ENCODE measurements at regions not wholly inside any gene's neighbourhood (a gene's known extent, or its start where the extent isn't known, plus 50 kb on each side); places are given as distances from the start of the nearest gene placed in this dataset.

- Histone ChIP-seq H3K4me1 (ENCODE audit: control insufficient read depth, insufficient read depth, low read depth, low read length) (peaks cover 7% of the 10 kb centered on the region), H2BK5ac (ENCODE audit: low read depth, low read length, poor library complexity, severe bottlenecking) (no peak overlapping the region)
- DNase-seq, result no peak
Measured at GRCh38 chr9:99383536-99383935, 161.5 kb downstream of the SEC61B start.

GRCh38 chr9:99385215-99385614 lies 163.1 kb downstream of the SEC61B start:
- no peak overlapping the region for H2BK5ac ChIP-seq (ENCODE audit: low read depth, low read length, poor library complexity, severe bottlenecking)
- peak overlapping the region; percentile 27 to 55 for H3K18ac ChIP-seq (ENCODE audit: low read depth in 1 of 2, low read length in 2 of 2)
- no peak overlapping the region for H3K14ac ChIP-seq (ENCODE audit: low read length in 2 of 2)
- H3K27ac ChIP-seq (ENCODE audit: low read length, poor library complexity, severe bottlenecking), result no peak overlapping the region
- H3K9ac ChIP-seq (ENCODE audit: low read length), result no peak overlapping the region
- H3K4ac ChIP-seq (ENCODE audit: low read depth in 1 of 2, low read length in 2 of 2), result no peak overlapping the region
- H2AFZ ChIP-seq (ENCODE audit: low read depth, low read length), result no peak overlapping the region
- peak overlapping the region in 1 of 2 experiments; percentile 6 for H2BK12ac ChIP-seq (ENCODE audit: low read length in 2 of 2)
- H2BK120ac ChIP-seq (ENCODE audit: low read depth, low read length), result no peak overlapping the region
- H3K4me3 ChIP-seq (ENCODE audit: insufficient read depth in 1 of 2, low read depth in 1 of 2, low read length in 2 of 2), result no peak overlapping the region
- H3K36me3 ChIP-seq (ENCODE audit: control insufficient read depth in 1 of 2, insufficient read depth in 2 of 2, low read depth in 1 of 2, low read length in 2 of 2), result no peaks in the 10 kb centered on the region
- peaks cover 0 to 6% of the 10 kb centered on the region in 2 experiments for H3K27me3 ChIP-seq (ENCODE audit: control insufficient read depth in 1 of 2, insufficient read depth in 1 of 2, low read length in 2 of 2)
- no peak overlapping the region for H4K8ac ChIP-seq (ENCODE audit: low read length)
- H3K4me1 ChIP-seq (ENCODE audit: control insufficient read depth, insufficient read depth, low read depth, low read length), result peaks cover 5% of the 10 kb centered on the region
- DNase-seq, result no peak
- H3K4me2 ChIP-seq (ENCODE audit: low read length, poor library complexity, severe bottlenecking), result no peak overlapping the region
- H3K23ac ChIP-seq (ENCODE audit: low read length in 2 of 2), result no peak overlapping the region
- H2AK5ac ChIP-seq (ENCODE audit: low read length, severe bottlenecking), result no peak overlapping the region
- H4K91ac ChIP-seq (ENCODE audit: low read length), result no peak overlapping the region
- no peaks in the 10 kb centered on the region for H3K79me1 ChIP-seq (replicated peaks; ENCODE audit: low read length, poor library complexity, severe bottlenecking)
- no peaks in the 10 kb centered on the region for H3K9me3 ChIP-seq (ENCODE audit: control insufficient read depth, low read length)
- 98% methylated on average over 3 of the region's 4 CpGs for WGBS
- peak overlapping the region; percentile 33 for H2BK15ac ChIP-seq (ENCODE audit: low read depth, poor library complexity, severe bottlenecking)

More at GRCh38 chr9:99383536-99383935, 161.5 kb downstream of the SEC61B start:
- Histone ChIP-seq H3K4me3 (ENCODE audit: insufficient read depth in 1 of 2, low read depth in 1 of 2, low read length in 2 of 2) (no peak overlapping the region), H4K91ac (ENCODE audit: low read length) (no peak overlapping the region), H2BK12ac (ENCODE audit: low read length in 2 of 2) (no peak overlapping the region), H2AK5ac (ENCODE audit: low read length, severe bottlenecking) (no peak overlapping the region), H3K9ac (ENCODE audit: low read length) (no peak overlapping the region), H4K8ac (ENCODE audit: low read length) (no peak overlapping the region), H3K9me3 (ENCODE audit: control insufficient read depth, low read length) (no peaks in the 10 kb centered on the region), H3K4ac (ENCODE audit: low read depth in 1 of 2, low read length in 2 of 2) (no peak overlapping the region), H3K36me3 (ENCODE audit: control insufficient read depth in 1 of 2, insufficient read depth in 2 of 2, low read depth in 1 of 2, low read length in 2 of 2) (no peaks in the 10 kb centered on the region), H2BK15ac (ENCODE audit: low read depth, poor library complexity, severe bottlenecking) (no peak overlapping the region), H2AFZ (ENCODE audit: low read depth, low read length) (no peak overlapping the region), H3K79me1 (replicated peaks; ENCODE audit: low read length, poor library complexity, severe bottlenecking) (no peaks in the 10 kb centered on the region), H3K4me2 (ENCODE audit: low read length, poor library complexity, severe bottlenecking) (no peak overlapping the region), H3K18ac (ENCODE audit: low read depth in 1 of 2, low read length in 2 of 2) (no peak overlapping the region), H3K23ac (ENCODE audit: low read length in 2 of 2) (no peak overlapping the region), H3K27me3 (ENCODE audit: control insufficient read depth in 1 of 2, insufficient read depth in 1 of 2, low read length in 2 of 2) (peaks cover 0 to 6% of the 10 kb centered on the region in 2 experiments), H3K14ac (ENCODE audit: low read length in 2 of 2) (no peak overlapping the region), H2BK120ac (ENCODE audit: low read depth, low read length) (no peak overlapping the region), H3K27ac (ENCODE audit: low read length, poor library complexity, severe bottlenecking) (no peak overlapping the region)
- WGBS, result 46% methylated on average over 2 of the region's 2 CpGs

GRCh38 chr9:99385814-99386279 lies 163.8 kb downstream of the SEC61B start:
- H3K18ac ChIP-seq (ENCODE audit: low read depth in 1 of 2, low read length in 2 of 2), result peak overlapping the region in 1 of 2 experiments; percentile 74
- DNase-seq, result peak; percentile 91
- H3K4me2 ChIP-seq (ENCODE audit: low read length, poor library complexity, severe bottlenecking), result no peak overlapping the region
- H4K91ac ChIP-seq (ENCODE audit: low read length), result peak overlapping the region; percentile 78
- H2AK5ac ChIP-seq (ENCODE audit: low read length, severe bottlenecking), result no peak overlapping the region
- H2BK15ac ChIP-seq (ENCODE audit: low read depth, poor library complexity, severe bottlenecking), result peak overlapping the region; percentile 21
- H3K36me3 ChIP-seq (ENCODE audit: control insufficient read depth in 1 of 2, insufficient read depth in 2 of 2, low read depth in 1 of 2, low read length in 2 of 2), result no peaks in the 10 kb centered on the region
- no peak overlapping the region for H3K4me3 ChIP-seq (ENCODE audit: insufficient read depth in 1 of 2, low read depth in 1 of 2, low read length in 2 of 2)
- H2BK5ac ChIP-seq (ENCODE audit: low read depth, low read length, poor library complexity, severe bottlenecking), result no peak overlapping the region
- peaks cover 4% of the 10 kb centered on the region for H3K4me1 ChIP-seq (ENCODE audit: control insufficient read depth, insufficient read depth, low read depth, low read length)
- H3K9me3 ChIP-seq (ENCODE audit: control insufficient read depth, low read length), result no peaks in the 10 kb centered on the region
- H3K79me1 ChIP-seq (replicated peaks; ENCODE audit: low read length, poor library complexity, severe bottlenecking), result no peaks in the 10 kb centered on the region
- no peak overlapping the region for H3K27ac ChIP-seq (ENCODE audit: low read length, poor library complexity, severe bottlenecking)
- no peak overlapping the region for H3K9ac ChIP-seq (ENCODE audit: low read length)
- H3K4ac ChIP-seq (ENCODE audit: low read depth in 1 of 2, low read length in 2 of 2), result peak overlapping the region; percentile 68 to 70
- H2BK120ac ChIP-seq (ENCODE audit: low read depth, low read length), result peak overlapping the region; percentile 83
- no peak overlapping the region for H2AFZ ChIP-seq (ENCODE audit: low read depth, low read length)
- H2BK12ac ChIP-seq (ENCODE audit: low read length in 2 of 2), result peak overlapping the region; percentile 29 to 45
- H4K8ac ChIP-seq (ENCODE audit: low read length), result peak overlapping the region; percentile 75
- no peak overlapping the region for H3K23ac ChIP-seq (ENCODE audit: low read length in 2 of 2)
- H3K27me3 ChIP-seq (ENCODE audit: control insufficient read depth in 1 of 2, insufficient read depth in 1 of 2, low read length in 2 of 2), result peaks cover 0 to 7% of the 10 kb centered on the region in 2 experiments
- 30% methylated on average over 5 of the region's 5 CpGs for WGBS
- H3K14ac ChIP-seq (ENCODE audit: low read length in 2 of 2), result peak overlapping the region in 1 of 2 experiments; percentile 68

- Histone ChIP-seq H2BK120ac (ENCODE audit: low read depth, low read length) (no peak overlapping the region), H3K18ac (ENCODE audit: low read depth in 1 of 2, low read length in 2 of 2) (no peak overlapping the region), H3K4me1 (ENCODE audit: control insufficient read depth, insufficient read depth, low read depth, low read length) (peaks cover 4% of the 10 kb centered on the region), H2BK5ac (ENCODE audit: low read depth, low read length, poor library complexity, severe bottlenecking) (no peak overlapping the region), H3K27me3 (ENCODE audit: control insufficient read depth in 1 of 2, insufficient read depth in 1 of 2, low read length in 2 of 2) (peaks cover 0 to 3% of the 10 kb centered on the region in 2 experiments), H3K4ac (ENCODE audit: low read depth in 1 of 2, low read length in 2 of 2) (no peak overlapping the region), H3K4me2 (ENCODE audit: low read length, poor library complexity, severe bottlenecking) (no peak overlapping the region), H3K23ac (ENCODE audit: low read length in 2 of 2) (no peak overlapping the region), H3K36me3 (ENCODE audit: control insufficient read depth in 1 of 2, insufficient read depth in 2 of 2, low read depth in 1 of 2, low read length in 2 of 2) (no peaks in the 10 kb centered on the region), H4K91ac (ENCODE audit: low read length) (no peak overlapping the region), H2AFZ (ENCODE audit: low read depth, low read length) (no peak overlapping the region), H3K27ac (ENCODE audit: low read length, poor library complexity, severe bottlenecking) (no peak overlapping the region), H3K9me3 (ENCODE audit: control insufficient read depth, low read length) (no peaks in the 10 kb centered on the region), H2BK12ac (ENCODE audit: low read length in 2 of 2) (no peak overlapping the region), H3K4me3 (ENCODE audit: insufficient read depth in 1 of 2, low read depth in 1 of 2, low read length in 2 of 2) (no peak overlapping the region), H4K8ac (ENCODE audit: low read length) (no peak overlapping the region), H3K14ac (ENCODE audit: low read length in 2 of 2) (no peak overlapping the region), H3K79me1 (replicated peaks; ENCODE audit: low read length, poor library complexity, severe bottlenecking) (no peaks in the 10 kb centered on the region), H3K9ac (ENCODE audit: low read length) (no peak overlapping the region), H2BK15ac (ENCODE audit: low read depth, poor library complexity, severe bottlenecking) (no peak overlapping the region), H2AK5ac (ENCODE audit: low read length, severe bottlenecking) (no peak overlapping the region)
- DNase-seq, result no peak
- 100% methylated on average over 1 of the region's 2 CpGs for WGBS
Measured at GRCh38 chr9:99387431-99387830, 165.3 kb downstream of the SEC61B start.

Data from mesenchymal stem cell (in vitro differentiated cells and primary cell).